ENCODE measurements at regions not wholly inside any gene's neighbourhood (a gene's known extent, or its start where the extent isn't known, plus 50 kb on each side); places are given as distances from the start of the nearest gene placed in this dataset.

GRCh38 chrX:4193500-4194155 lies 480.2 kb upstream of the PRKX start:
- no peak overlapping the region for H3K27ac ChIP-seq (ENCODE audit: low read length)
- no peaks in the 10 kb centered on the region for H3K36me3 ChIP-seq (ENCODE audit: insufficient read depth, low read length)
- no peaks in the 10 kb centered on the region for H4K20me1 ChIP-seq (ENCODE audit: insufficient read depth)
- no peak for TF ChIP-seq TAF1 (IDR thresholded peaks at IDR 0.05; ENCODE audit: low read depth)
- TF ChIP-seq, protein P1, sequence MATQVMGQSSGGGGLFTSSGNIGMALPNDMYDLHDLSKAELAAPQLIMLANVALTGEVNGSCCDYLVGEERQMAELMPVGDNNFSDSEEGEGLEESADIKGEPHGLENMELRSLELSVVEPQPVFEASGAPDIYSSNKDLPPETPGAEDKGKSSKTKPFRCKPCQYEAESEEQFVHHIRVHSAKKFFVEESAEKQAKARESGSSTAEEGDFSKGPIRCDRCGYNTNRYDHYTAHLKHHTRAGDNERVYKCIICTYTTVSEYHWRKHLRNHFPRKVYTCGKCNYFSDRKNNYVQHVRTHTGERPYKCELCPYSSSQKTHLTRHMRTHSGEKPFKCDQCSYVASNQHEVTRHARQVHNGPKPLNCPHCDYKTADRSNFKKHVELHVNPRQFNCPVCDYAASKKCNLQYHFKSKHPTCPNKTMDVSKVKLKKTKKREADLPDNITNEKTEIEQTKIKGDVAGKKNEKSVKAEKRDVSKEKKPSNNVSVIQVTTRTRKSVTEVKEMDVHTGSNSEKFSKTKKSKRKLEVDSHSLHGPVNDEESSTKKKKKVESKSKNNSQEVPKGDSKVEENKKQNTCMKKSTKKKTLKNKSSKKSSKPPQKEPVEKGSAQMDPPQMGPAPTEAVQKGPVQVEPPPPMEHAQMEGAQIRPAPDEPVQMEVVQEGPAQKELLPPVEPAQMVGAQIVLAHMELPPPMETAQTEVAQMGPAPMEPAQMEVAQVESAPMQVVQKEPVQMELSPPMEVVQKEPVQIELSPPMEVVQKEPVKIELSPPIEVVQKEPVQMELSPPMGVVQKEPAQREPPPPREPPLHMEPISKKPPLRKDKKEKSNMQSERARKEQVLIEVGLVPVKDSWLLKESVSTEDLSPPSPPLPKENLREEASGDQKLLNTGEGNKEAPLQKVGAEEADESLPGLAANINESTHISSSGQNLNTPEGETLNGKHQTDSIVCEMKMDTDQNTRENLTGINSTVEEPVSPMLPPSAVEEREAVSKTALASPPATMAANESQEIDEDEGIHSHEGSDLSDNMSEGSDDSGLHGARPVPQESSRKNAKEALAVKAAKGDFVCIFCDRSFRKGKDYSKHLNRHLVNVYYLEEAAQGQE (IDR thresholded peaks at IDR 0.05; ENCODE audit: borderline replicate concordance) = no peak
- no peak for TF ChIP-seq EP300 (conservative IDR thresholded peaks at IDR 0.05; ENCODE audit: poor library complexity, severe bottlenecking)
- no peak for TF ChIP-seq CTCF (IDR thresholded peaks at IDR 0.05; ENCODE audit: poor library complexity, severe bottlenecking)
- no peak for TF ChIP-seq RAD21 (conservative IDR thresholded peaks at IDR 0.05)
- no peak for TF ChIP-seq POLR2AphosphoS5 (IDR thresholded peaks at IDR 0.05)
- TF ChIP-seq SMC3 (conservative IDR thresholded peaks at IDR 0.05; ENCODE audit: poor library complexity) = no peak
- no peak for TF ChIP-seq EZH2 (IDR thresholded peaks at IDR 0.05; ENCODE audit: borderline replicate concordance, insufficient read depth, low read length, poor library complexity, severe bottlenecking)
- TF ChIP-seq MXI1 (conservative IDR thresholded peaks at IDR 0.05; ENCODE audit: poor library complexity, severe bottlenecking) = no peak
- H3F3A ChIP-seq (ENCODE audit: insufficient read depth, low read length, poor library complexity, severe bottlenecking) = no peaks in the 10 kb centered on the region
- H3K4me2 ChIP-seq (ENCODE audit: low read length) = no peak overlapping the region
- no peak overlapping the region for H2AFZ ChIP-seq (ENCODE audit: low read depth, low read length)
- no peaks in the 10 kb centered on the region for H3K9me3 ChIP-seq (ENCODE audit: low read length)
- no peaks in the 10 kb centered on the region for H3K27me3 ChIP-seq (ENCODE audit: insufficient read depth, low read depth, low read length)
- H3K9ac ChIP-seq (ENCODE audit: low read length) = no peak overlapping the region
- no peak overlapping the region for H3K4me3 ChIP-seq (ENCODE audit: low read length)
- no peaks in the 10 kb centered on the region for H3K9me2 ChIP-seq (ENCODE audit: insufficient read depth, low read length)
- no peaks in the 10 kb centered on the region for H3K79me2 ChIP-seq (replicated peaks; ENCODE audit: insufficient read depth, low read length)

DNA sequence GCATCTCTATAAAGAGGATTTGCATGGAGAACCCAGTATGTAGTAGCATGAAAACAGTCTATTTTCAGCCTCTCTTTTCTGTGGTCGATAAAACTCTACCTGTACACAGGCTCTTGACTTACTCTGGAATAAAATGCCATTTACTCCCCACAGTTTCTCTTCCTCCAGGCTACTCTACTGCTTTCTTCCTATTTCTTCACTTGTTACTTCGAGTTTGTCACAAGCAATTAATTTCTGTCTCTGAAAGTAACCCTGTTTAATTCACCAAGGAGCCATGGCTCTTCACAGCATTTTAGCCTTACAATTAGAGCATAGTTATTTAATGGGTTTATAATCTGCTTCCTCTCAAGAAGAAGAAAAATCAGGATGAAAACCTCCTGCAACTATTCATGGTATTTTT lies 472.9 kb upstream of the PRKX start:
- Histone ChIP-seq H2AFZ (ENCODE audit: low read depth, low read length) (no peak overlapping the region), H3K27me3 (ENCODE audit: insufficient read depth, low read depth, low read length) (no peaks in the 10 kb centered on the region), H3K79me2 (replicated peaks; ENCODE audit: insufficient read depth, low read length) (no peaks in the 10 kb centered on the region), H3K9me2 (ENCODE audit: insufficient read depth, low read length) (no peaks in the 10 kb centered on the region), H3K9me3 (ENCODE audit: low read length) (no peaks in the 10 kb centered on the region), H3K4me2 (ENCODE audit: low read length) (no peak overlapping the region), H3K9ac (ENCODE audit: low read length) (no peak overlapping the region), H3F3A (ENCODE audit: insufficient read depth, low read length, poor library complexity, severe bottlenecking) (no peaks in the 10 kb centered on the region), H4K20me1 (ENCODE audit: insufficient read depth) (no peaks in the 10 kb centered on the region), H3K4me3 (ENCODE audit: low read length) (no peak overlapping the region), H3K36me3 (ENCODE audit: insufficient read depth, low read length) (no peaks in the 10 kb centered on the region), H3K27ac (ENCODE audit: low read length) (no peak overlapping the region)
- TF ChIP-seq TAF1 (IDR thresholded peaks at IDR 0.05; ENCODE audit: low read depth) (no peak), RAD21 (conservative IDR thresholded peaks at IDR 0.05) (no peak), EZH2 (IDR thresholded peaks at IDR 0.05; ENCODE audit: borderline replicate concordance, insufficient read depth, low read length, poor library complexity, severe bottlenecking) (no peak)
- TF ChIP-seq, protein P1 (IDR thresholded peaks at IDR 0.05; ENCODE audit: borderline replicate concordance) = no peak

Measured in neural cell (in vitro differentiated cells).